ENCODE measurements at regions not wholly inside any gene's neighbourhood (a gene's known extent, or its start where the extent isn't known, plus 50 kb on each side); places are given as distances from the start of the nearest gene placed in this dataset.
"Not testable (repeated sequence)": the region's sequence is repeated elsewhere in the genome, so short reads cannot be mapped to it uniquely, and the experiment has no call there.

DNA sequence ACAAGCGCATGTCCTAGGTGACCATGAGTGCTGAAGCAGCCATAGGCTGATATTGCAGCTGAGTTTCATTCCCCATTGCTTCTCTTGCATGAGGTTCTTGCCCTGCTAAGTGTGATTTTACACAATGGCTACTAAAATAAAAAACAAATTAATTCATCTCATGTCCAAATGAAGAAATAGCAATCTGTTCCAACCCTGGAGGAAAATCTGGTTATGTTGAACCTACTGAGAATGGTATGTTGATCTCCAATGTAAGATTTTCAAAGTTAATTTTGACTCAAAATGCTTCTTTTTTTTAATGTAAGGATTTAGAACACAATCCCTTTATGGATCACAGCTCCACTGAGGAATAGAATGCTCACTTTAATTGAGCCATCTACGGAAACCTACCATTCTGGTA is 254.2 kb upstream of the CRBN start:
- DNase-seq = no peak

DNA sequence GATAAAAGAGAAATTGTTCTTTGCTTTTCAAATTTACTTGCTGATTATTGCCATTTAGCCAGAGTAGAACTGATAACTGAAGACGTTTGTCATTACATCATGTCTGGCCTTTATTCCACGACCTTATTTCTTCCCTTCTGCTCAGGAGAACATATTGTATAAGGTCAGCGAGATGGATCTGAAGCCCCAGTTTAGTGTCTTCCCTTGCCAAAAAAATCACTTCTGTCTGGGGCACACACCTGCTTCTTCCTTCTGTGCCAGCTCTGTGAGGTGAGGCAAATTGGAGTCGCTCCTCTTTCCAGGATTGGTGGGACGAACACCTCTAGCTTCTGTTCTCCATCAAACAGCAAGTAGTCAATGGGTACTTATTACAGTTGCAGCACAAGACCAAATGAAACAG is 250.3 kb upstream of the CRBN start:
- no peak for DNase-seq

DNA sequence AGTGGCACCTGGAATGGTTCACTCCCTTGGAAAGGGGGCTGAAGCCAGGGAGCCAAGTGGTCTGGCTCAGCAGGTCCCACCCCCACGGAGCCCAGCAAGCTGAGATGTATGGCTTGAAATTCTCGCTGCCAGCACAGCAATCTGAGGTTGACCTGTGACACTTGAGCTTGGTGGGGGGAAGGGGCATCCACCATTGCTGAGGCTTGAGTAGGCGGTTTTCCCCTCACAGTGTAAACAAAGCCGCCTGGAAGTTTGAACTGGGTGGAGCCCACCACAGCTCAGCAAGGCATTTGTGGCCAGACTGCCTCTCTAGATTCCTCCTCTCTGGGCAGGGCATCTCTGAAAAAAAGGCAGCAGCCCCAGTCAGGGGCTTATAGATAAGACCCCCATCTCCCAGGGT is 228.2 kb upstream of the CRBN start:
- not testable (repeated sequence) for DNase-seq

DNA sequence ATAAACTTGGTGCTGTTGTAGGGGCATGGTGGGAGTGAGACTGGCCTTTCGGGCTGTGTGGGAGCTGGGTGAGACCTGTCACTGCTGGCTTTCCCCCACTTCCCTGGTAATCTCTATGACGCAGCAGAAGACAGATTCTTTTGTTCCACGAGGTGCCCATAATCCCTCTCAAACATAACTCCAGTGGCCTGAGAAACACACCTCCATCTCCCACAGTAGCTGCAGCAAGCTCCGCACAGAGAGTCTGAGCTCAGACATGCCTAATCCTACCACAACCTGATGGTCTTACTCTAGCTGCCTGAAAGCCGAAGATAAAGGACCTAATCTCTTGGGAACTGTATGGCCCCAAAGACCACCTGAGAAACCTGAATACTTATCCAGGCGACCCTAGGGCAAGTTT is 225.6 kb upstream of the CRBN start:
- DNase-seq = no peak

DNA sequence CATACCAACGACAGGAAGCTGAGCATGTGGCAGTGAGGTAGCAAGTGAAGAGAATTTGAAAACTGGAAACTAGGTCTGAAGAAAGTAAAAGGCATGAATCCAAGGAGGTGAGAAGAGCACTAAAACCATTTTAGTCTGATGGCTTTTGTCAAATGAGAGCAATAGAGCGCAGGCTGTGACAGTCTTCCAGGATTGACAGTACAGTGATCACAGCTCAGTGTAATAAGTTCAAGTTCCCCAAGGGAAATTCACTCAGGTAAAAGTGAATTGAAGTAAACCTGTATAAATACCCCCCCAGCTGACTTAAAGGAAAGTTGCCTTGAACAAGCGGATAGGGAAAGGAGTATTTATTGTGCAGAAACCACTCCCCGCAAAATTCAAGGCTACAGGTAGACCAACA is 224.2 kb upstream of the CRBN start:
- no peak for DNase-seq

DNA sequence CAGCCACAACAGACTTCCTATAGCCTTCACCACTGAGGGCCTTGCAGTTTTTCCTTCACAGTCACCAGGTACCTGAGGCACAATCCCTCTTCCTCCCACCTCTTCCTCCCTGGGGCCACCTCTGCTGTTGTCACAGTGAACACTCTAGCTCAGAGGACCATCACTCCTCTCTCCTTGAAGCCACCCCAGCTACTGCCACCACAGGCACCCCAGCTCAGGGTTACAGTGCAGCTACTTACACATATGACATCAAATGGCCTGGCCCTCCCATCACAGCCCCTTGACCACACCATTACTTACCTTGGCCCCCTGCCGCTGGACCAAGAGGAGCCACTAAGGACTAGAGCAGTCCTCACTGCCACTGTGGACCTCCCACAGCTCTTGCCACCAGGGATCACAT is 213.5 kb upstream of the CRBN start:
- no peak for DNase-seq

DNA sequence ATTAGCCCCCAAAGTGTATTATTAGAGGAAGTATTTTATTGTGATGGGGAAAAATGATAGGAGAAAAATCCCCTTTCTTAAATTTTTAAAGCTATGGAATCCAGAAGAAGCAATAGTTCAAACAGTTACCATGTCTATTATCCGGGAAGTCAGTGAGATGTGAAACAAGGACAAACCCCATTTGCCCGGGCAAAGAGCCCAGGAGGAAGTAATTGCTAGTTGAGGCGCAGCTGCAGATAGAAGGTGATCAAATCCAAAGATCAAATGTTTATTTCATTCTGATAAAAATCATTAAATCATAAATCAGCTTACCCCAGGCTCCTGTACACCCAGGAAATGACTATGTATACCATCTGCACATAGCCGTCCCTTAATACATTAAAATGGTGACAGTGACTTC is 204.0 kb upstream of the CRBN start:
- DNase-seq = no peak

DNA sequence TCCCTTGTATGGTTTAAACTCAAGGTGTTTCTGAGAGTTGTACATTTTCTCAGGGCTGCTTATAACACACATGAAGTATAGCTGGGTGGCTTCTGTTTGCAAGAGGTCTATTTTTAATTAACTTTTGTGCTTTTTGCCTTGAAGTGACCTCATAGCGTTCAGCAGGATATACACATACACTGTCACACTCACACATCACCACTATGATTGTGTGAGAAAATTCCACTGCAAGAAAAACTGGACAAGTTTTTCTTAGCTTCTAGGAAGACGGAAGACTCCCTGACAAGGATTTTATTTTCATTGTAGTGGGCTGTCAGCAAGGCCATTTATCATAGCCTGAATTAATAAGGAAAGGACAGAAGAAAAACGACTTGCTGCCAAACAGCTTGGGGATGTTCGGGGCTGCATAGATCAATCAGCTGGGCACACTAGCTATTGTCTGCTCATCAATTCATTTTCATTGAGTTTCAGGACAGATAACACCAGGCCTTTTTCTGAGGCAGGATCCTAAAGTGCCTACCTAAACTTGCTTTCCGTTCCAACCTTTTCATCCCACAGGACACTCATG is 192.8 kb upstream of the CRBN start:
- no peak for DNase-seq

DNA sequence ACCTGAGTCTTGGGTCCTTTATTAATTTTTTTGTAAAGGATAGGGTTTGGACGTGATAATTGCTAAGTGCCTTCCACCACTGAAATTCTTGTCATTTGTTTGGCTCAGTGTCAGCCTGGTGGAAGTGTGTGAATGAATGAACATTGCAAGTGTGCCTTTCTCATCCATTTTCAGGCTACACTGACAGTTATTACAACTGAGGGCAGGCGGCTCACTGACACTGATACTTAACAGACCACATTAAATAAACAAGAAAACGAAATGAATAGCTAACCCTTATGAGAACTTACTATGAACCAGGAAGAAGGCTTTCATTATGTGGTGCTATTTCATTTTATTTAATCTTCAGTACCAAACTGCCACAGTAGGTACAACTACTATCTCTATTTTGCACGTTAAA is 188.8 kb upstream of the CRBN start:
- DNase-seq = no peak

DNA sequence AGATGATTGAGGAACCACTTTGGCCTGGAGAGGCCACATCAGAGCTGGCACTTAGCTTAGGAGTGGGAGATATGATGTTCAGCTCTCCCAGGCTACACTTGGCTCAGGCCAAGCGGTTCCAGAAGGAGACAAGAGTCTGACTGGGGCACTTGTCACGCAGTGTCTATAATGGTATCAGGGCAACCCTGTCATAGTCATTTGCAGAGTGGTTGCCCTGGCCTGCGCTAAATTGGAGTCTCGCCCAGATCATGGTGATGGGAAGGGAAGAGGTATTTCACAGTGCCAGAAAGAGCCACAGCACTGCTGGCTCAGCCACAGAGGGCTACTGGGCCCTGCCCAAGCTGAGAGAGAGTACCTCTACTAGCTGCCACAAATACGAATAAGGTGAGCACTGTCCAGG is 186.9 kb upstream of the CRBN start:
- no peak for DNase-seq

DNA sequence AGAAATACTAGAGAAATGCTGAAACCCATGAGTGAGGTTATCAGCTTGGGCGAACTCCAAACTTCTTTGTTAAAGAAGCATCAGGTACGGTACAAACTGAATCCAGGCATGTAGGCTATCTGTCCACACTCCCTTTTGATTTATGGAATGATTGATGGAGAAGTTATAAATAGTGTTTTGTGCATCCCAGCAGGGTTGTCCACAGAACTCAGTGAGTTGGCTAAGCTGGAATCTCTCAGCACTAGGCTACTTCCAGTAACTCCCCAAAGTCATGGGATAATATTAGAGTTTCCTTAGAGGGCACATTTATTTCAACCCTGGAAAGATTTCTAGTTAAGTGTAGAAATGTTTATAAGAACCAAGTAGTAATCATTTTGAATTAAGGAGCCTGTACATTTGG is 186.2 kb upstream of the CRBN start:
- DNase-seq = no peak

DNA sequence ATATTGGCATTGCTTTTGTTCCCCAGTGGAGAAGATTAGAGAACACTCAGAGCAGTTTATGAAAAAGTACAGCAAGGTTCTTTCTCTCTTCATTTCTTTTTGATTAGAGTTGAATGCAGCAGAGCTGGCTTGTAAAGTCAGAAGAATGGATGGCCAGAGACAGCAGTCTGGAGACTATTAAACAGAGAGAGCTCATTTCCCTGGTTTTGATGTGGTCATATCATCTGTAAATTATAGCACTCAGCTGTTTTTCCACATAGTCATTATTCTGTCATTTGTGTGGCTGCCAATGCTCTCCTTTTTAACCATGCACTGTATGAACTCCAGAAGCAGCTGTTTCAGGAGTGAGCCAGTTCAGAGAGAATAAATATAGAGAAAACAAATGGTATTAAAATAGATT is 177.4 kb upstream of the CRBN start:
- no peak for DNase-seq

DNA sequence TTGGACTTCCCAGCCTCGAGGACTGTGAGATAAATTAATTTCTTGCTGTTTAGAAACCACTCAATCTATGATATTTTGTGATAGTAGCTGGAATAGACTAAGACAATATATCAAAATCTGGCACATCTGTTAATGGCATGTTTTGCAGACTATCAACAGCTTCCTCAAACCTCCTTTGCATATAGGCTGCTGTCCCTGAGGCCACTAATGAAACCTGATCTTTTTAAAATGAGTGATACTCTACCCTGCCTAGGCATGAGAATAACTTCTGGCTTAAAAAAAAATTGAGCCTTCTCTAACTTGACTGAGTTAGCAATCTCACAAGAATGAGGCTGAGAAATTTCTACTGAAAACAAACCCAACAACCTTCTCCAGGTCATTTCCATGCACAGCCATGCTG is 176.0 kb upstream of the CRBN start:
- no peak for DNase-seq

DNA sequence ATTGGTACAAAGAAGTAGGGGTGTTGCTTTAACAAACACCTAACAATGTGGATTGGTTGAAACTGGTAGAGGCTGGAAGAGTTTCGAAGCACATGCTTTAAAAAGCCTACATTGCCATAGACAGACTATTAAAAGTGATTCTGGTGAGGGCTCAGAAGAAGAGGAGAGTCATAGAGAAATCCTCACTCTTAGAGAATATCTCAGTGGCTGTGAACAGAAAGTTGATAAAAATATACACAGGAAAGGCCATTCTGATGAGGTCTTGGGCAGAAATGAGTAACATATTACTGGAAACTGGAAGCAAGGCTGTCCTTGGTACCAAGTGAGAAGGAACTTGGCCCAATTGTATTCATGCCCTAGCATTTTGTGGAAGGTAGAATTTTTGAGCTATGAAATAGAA is 173.7 kb upstream of the CRBN start:
- DNase-seq = no peak

DNA sequence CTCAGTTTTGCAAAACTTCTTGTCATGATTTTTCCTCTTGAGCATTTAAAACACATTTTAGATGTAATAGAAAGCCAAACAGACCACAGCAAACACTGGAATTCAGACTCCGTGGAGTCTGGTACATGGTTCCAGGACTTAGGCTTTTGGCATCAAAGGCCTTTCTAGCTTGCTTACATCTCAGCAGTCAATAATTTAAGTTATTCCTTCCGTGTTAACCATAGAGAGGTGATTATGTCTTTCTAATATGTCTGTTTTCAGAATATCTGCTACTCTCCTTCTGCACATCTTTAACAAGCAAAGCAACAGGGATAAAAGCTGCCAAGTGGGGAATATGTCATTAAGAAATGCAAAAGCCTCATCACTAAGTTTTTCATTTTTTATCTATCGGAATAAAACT is 171.7 kb upstream of the CRBN start:
- no peak for DNase-seq

DNA sequence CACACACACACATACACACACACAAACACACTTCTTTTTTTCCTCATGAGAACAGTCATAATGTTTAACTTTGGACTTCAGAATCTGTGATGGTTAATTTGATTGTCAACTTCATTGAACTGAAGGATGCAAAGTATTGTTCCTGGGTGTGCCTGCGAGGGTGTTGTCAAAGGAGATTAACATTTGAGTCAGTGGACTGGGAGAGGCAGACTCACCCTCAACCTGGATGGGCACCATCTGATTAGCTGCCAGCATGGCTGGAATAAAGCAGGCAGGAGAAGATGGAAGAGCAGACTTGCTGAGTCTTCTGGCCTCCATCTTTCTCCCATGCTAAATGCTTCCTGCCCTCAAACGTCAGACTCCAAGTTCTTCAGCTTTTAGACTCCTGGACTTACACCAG is 167.6 kb upstream of the CRBN start:
- not testable (repeated sequence) for DNase-seq

DNA sequence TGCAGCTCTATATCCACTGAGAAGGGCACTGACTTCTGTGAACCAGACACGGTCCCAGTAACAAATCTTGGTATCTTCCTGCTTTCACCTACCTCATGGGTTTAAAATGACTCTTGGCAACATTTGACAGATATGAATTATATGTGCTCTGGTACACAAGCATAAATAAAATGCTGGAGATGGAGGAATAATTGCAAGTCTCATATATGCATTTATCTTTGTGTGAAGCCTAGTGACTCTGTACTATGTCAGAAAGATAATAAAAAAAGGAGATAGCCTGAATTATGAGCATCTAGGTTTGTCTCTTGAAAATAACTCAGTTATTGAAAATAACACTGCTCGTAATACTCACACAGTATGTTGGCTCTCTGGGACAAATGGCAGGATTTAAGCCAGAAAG is 167.1 kb upstream of the CRBN start:
- DNase-seq = no peak

DNA sequence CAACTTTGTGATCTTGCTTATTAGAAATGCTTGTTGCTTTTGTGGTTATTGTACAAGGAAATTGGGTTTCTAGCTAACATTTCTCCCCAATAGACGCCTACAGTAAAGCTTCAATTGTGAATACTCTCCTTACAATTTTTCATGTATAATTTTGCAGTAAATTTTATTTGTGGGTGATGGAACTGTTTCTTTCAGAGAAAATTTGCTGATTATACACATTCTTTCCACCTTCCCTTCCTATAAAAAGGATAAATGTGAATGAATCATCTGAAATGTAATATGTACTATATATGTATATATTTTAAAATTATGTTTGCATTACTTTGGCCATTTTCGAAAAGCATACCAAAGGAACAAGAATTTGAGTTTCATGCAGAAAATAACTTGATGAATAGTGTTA is 162.7 kb upstream of the CRBN start:
- no peak for DNase-seq

DNA sequence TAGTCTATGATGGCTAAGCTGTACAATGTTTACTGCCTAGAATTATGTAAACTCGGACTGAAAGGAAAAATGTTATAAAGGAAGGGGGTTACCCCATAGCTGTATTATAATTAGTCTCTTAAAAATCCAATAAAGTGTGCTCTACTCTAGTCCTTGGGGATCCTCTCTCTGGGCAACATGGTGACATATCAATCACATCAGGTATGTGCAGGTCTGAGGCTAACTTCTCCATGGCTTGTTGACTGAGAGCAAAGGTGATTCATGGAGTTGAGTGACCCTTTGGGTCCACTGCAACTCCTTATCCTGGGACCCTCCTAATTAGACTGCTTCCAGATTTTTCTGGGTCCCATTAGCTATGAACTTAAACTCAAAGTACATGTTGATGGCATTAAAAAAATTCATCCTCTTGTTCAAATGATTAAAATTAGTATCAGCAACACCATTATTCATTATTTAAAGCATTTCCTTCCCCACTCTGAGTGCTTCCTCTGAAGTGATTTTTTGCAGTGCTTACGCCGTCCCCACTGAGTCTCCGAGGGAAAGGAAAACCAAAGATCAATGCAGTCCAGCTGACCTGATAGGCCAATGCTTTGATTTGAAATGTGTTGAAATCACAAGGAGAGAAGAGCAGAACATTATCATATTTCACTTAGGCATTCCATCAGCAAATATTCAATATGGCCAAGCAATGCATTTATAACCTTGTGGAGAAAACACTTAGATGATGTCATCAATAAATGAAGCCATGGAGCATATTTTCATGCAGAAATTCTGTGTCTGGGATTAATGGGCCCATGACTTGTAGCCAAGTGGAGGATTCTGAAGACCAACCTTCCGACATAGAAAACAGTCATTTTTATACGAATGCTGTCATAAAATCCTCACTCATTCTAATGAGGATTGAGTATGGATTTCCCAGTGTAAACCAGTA is 161.7 kb upstream of the CRBN start:
- DNase-seq = no peak

DNA sequence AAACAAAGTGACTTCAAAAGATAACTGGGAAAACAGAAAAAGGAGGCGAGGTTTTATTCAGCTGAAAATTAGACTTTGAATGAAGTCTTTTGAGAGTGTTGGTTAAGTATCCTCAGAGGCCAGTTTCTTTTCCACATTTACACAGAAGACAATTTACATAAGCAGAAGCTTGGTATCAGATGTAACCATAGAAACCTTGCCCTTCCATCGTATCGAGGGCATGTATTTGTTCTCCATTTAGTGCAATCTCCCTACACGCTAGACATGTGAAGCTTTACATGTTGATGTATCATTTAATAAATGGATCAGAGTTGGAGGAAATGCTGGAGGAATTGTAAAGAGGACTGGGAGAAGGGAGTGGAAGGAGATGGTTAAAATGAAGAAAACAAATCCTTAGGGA is 161.0 kb upstream of the CRBN start:
- no peak for DNase-seq

DNA sequence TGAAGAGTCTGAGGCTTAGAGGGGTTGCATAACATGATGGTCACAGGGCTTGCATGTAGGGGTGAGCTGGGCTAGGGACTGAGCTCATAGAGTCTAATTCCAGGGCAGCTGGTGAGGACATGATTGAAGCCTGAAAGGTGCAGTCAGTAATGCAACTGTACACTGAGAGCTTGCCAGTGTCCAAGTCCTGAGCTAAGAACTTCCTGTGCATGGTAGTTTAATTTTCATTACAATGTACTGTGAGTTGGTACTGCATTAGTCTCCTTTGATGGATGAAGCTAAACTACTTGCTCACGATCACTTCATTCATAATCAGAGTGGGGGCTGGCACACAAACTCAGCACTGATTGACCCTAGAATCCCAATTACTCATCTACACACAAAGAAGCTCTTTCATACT is 156.4 kb upstream of the CRBN start:
- DNase-seq = no peak

DNA sequence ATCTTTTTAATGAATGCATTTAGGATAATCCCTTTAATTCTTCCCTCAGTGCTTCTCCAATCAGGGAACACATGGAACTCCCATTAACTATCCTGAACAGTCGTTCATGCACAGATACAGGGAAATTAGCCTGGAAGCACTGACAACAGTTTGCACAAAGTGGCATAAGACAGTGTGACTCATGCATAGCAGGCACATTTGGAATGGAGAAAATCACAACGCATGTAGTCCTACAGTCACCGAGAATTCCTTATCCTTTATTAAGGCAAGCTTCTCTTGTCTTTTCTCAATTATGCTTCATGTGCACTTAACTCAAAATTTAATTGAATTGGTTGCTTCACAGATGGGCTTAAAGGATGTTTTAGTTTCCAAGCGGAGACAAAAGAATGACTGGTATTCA is 155.0 kb upstream of the CRBN start:
- DNase-seq = no peak

DNA sequence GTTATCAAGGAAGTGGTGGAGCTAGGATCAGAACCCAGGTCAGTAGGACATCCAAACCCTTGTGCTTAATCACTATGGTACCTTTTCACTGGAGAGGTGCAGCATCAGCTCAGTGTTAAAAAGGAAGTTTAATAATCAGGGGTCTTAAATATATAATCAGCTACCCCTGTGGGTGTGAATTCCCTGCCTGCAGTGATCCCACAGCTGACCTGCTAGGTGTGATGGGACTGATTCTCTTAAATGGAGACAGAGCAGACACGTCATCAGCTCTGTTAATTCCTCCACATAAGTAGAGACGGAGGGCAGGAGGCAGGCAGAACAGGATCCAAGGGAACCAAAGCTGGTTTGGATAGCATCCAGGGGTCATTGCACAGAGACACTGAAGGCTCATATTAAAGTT is 154.1 kb upstream of the CRBN start:
- no peak for DNase-seq

DNA sequence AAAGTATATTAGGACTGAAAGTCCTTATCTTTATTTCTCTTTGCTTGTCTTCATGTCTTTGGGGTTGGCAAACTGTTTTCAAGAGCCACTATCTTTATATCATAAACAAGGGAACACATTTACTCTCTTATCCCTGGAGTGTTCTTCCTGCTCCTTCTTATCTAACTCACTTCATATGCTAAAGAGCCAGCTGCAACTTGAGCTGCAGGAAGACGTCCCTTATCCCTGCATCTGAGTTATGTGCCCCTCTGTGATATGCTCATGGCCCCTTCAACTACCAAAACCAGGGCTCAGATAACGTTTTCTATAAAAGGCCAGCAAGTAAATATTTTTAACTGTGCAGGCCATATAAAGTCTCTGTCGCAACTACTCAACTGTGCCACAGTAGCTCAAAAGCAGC is 137.0 kb upstream of the CRBN start:
- no peak for DNase-seq

DNA sequence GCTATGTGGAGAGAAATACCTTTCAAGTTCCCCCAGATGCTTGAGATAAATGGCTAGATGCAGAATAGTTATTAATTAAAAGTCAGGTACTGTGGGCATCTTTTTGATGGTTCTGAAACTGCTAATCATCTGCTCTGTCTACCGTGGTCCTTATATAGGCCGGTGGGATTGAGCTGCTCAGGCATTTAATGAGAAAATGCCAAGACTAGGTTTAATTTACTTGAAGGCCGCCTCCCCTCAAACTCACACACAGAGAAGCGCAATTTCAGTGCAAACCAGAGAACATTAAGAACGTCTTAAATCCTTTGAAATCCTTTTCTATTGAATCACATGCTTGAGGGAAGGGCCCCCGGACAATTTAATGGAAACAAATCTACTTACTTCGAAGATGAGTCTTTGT is 136.4 kb upstream of the CRBN start:
- no peak for DNase-seq

Data from NCI-H510A treated with DMSO at 0.1 percent for 48 hours (cell line).